ENCODE measurements at regions not wholly inside any gene's neighbourhood (a gene's known extent, or its start where the extent isn't known, plus 50 kb on each side); places are given as distances from the start of the nearest gene placed in this dataset.

DNA sequence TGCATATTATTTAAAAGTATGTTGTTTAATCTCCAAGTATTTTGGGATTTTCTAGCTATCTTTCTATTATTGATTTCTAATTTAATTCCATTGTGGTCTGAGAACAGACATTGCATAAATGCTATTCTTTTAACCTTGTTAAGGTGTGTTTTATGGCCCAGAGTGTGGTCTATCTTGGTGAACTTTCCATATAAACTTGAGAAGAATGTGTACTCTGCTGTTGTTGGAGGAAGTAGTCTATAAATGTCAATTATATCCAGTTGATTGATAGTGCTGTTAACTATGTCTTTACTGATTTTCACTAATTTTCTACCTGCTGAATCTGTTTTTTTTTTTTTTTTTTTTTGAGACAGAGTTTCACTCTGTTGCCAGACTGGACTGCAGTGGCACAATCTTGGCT, 180.9 kb downstream of the ZNF621 start:
- Mint-ChIP-seq H3K27ac (ENCODE audit: unreplicated experiment) (no peak overlapping the region), H3K9me3 (ENCODE audit: low read depth, unreplicated experiment) (no peaks in the 10 kb centered on the region), H3K27me3 (ENCODE audit: unreplicated experiment) (no peaks in the 10 kb centered on the region), H3K4me1 (ENCODE audit: low read depth, unreplicated experiment) (no peaks in the 10 kb centered on the region), H3K36me3 (ENCODE audit: insufficient read depth, unreplicated experiment) (no peaks in the 10 kb centered on the region), H3K4me3 (ENCODE audit: low read depth, unreplicated experiment) (no peak overlapping the region)
- DNase-seq, result no peak
- intact Hi-C loops (cut with micrococcal nuclease; ENCODE audit: unreplicated experiment), result no loop called here
- BruUV-seq (replicated peaks), result no TSS peak
- CTCF ChIA-PET, result interaction anchor here (0.6 kb wide), 2 partner anchors 73 to 262 kb away, joined by 3 to 4 read pairs; no protein-coding TSS in a partner anchor
- TF ChIP-seq, protein P1, sequence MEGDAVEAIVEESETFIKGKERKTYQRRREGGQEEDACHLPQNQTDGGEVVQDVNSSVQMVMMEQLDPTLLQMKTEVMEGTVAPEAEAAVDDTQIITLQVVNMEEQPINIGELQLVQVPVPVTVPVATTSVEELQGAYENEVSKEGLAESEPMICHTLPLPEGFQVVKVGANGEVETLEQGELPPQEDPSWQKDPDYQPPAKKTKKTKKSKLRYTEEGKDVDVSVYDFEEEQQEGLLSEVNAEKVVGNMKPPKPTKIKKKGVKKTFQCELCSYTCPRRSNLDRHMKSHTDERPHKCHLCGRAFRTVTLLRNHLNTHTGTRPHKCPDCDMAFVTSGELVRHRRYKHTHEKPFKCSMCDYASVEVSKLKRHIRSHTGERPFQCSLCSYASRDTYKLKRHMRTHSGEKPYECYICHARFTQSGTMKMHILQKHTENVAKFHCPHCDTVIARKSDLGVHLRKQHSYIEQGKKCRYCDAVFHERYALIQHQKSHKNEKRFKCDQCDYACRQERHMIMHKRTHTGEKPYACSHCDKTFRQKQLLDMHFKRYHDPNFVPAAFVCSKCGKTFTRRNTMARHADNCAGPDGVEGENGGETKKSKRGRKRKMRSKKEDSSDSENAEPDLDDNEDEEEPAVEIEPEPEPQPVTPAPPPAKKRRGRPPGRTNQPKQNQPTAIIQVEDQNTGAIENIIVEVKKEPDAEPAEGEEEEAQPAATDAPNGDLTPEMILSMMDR (IDR thresholded peaks at IDR 0.05; ENCODE audit: unreplicated experiment), result no peak

DNA sequence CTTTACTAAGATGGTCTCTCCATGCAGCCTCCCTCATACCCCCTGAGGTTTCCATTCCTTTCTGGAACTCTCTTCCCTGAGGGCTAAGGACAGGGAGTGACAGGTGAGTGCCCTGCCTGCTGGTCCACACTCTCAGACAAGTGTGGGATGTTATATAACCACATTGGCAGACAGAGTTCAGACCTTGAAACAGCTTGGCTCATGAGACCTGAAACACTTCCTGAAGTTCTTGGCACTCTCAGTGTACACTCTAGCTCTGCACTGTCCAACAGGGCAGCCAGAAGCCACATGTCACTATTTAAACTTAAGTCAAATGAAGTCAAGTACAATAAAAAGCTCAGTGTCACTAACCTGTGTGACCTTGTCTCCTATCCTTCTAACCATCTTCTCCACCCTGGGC, 188.5 kb downstream of the ZNF621 start:
- Mint-ChIP-seq H3K9me3 (ENCODE audit: low read depth, unreplicated experiment) (no peaks in the 10 kb centered on the region), H3K27ac (ENCODE audit: unreplicated experiment) (no peak overlapping the region), H3K27me3 (ENCODE audit: unreplicated experiment) (peaks cover 12% of the 10 kb centered on the region), H3K4me1 (ENCODE audit: low read depth, unreplicated experiment) (no peaks in the 10 kb centered on the region), H3K4me3 (ENCODE audit: low read depth, unreplicated experiment) (no peak overlapping the region), H3K36me3 (ENCODE audit: insufficient read depth, unreplicated experiment) (no peaks in the 10 kb centered on the region)
- intact Hi-C loops (cut with micrococcal nuclease; ENCODE audit: unreplicated experiment), result no loop called here
- TF ChIP-seq, protein P1 (IDR thresholded peaks at IDR 0.05; ENCODE audit: unreplicated experiment), result no peak
- CTCF ChIA-PET, result no interaction called here
- no TSS peak for BruUV-seq (replicated peaks)
- DNase-seq, result no peak

GRCh38 chr3:40713795-40714194, 189.0 kb downstream of the ZNF621 start:
- Mint-ChIP-seq H3K27ac (ENCODE audit: unreplicated experiment) (no peak overlapping the region), H3K27me3 (ENCODE audit: unreplicated experiment) (peaks cover 12% of the 10 kb centered on the region), H3K9me3 (ENCODE audit: low read depth, unreplicated experiment) (no peaks in the 10 kb centered on the region), H3K4me3 (ENCODE audit: low read depth, unreplicated experiment) (no peak overlapping the region), H3K4me1 (ENCODE audit: low read depth, unreplicated experiment) (no peaks in the 10 kb centered on the region), H3K36me3 (ENCODE audit: insufficient read depth, unreplicated experiment) (no peaks in the 10 kb centered on the region)
- TF ChIP-seq, protein P1 (IDR thresholded peaks at IDR 0.05; ENCODE audit: unreplicated experiment), result no peak
- CTCF ChIA-PET, result no interaction called here
- no TSS peak for BruUV-seq (replicated peaks)
- no peak for DNase-seq
- intact Hi-C loops (cut with micrococcal nuclease; ENCODE audit: unreplicated experiment), result no loop called here

GRCh38 chr3:40714771-40715345, 190.1 kb downstream of the ZNF621 start:
- intact Hi-C loops (cut with micrococcal nuclease; ENCODE audit: unreplicated experiment), result no loop called here
- Mint-ChIP-seq H3K4me3 (ENCODE audit: low read depth, unreplicated experiment) (no peak overlapping the region), H3K9me3 (ENCODE audit: low read depth, unreplicated experiment) (no peaks in the 10 kb centered on the region), H3K36me3 (ENCODE audit: insufficient read depth, unreplicated experiment) (no peaks in the 10 kb centered on the region), H3K27me3 (ENCODE audit: unreplicated experiment) (peaks cover 12% of the 10 kb centered on the region), H3K27ac (ENCODE audit: unreplicated experiment) (peak overlapping the region; percentile 11), H3K4me1 (ENCODE audit: low read depth, unreplicated experiment) (no peaks in the 10 kb centered on the region)
- TF ChIP-seq, protein P1 (IDR thresholded peaks at IDR 0.05; ENCODE audit: unreplicated experiment), result no peak
- CTCF ChIA-PET, result no interaction called here
- BruUV-seq (replicated peaks), result no TSS peak
- no peak for DNase-seq

Measured in Calu3 (cell line).